Rectal smooth muscle tissue (tissue), 1 donor: ENCODE measurements at regions not wholly inside any gene's neighbourhood (a gene's known extent, or its start where the extent isn't known, plus 50 kb on each side); places are given as distances from the start of the nearest gene placed in this dataset.
"Not testable (repeated sequence)": the region's sequence is repeated elsewhere in the genome, so short reads cannot be mapped to it uniquely, and the experiment has no call there.

Experiments used
- H3K27ac ChIP-seq: one replicate; pipeline ENCODE4 v1.7.0; 2013; ENCODE audit warnings: low read depth, low read length, inconsistent platforms
- H3K27me3 ChIP-seq: one replicate; pipeline ENCODE4 v1.7.0; 2013; ENCODE audit warnings: low read length; ENCODE audit not compliant: control insufficient read depth, insufficient read depth
- H3K36me3 ChIP-seq: one replicate; pipeline ENCODE4 v1.7.0; 2013; ENCODE audit warnings: low read length; ENCODE audit not compliant: control insufficient read depth, insufficient read depth
- H3K4me1 ChIP-seq: one replicate; pipeline ENCODE4 v1.7.0; 2013; ENCODE audit warnings: low read length; ENCODE audit not compliant: control insufficient read depth, insufficient read depth
- H3K4me3 ChIP-seq: one replicate; pipeline ENCODE4 v1.7.0; 2013; ENCODE audit warnings: low read length
- H3K9ac ChIP-seq: one replicate; pipeline ENCODE4 v1.7.0; 2013; ENCODE audit warnings: low read length

DNA sequence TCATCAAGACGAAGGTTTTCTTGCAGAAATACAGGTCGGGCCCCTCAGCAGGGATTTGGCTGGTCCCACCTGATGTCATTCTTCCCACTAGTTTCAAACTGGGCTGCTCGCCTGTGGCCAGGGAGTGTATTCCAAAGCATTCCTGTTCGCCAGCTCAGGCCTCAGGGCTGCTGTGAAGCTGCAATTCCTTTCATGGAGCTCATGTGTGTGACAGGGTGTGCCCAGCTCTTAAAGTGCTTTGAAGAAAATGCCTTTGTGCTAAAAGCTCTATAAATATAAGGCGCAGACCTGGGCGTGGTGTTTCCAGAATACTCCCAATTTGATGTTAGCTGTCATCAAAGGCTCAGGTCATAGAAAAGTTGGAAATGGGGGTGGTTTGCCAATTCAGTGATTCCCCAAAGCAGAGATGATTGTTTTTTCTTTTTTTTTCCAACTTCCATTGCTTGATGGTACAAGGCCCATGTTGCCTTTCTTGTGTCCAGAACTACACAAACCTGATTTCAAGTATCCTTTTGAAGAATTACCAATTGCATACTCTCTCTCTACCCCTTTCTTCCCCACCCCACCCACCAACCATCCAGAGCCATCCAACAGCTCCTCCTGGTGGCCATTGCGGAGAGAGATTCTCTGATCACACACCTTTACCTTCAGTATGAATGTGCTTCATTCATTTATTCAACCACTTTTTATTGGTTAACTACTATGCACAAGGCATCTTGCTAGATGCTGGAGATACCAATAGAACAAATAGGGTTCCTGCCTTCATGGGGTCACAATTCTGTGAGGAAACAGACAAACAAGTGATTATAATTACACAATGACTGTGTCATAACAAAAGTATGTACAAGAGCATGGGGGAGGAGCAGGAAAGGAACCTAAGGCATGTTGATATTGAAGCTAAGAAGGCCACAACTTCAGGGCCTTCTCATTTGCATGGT, 297.3 kb upstream of the LYZL1 start:
- Histone ChIP-seq H3K9ac (no peak overlapping the region), H3K27me3 (no peaks in the 10 kb centered on the region), H3K4me1 (peaks cover 2% of the 10 kb centered on the region), H3K4me3 (no peak overlapping the region), H3K27ac (no peak overlapping the region), H3K36me3 (no peaks in the 10 kb centered on the region)

DNA sequence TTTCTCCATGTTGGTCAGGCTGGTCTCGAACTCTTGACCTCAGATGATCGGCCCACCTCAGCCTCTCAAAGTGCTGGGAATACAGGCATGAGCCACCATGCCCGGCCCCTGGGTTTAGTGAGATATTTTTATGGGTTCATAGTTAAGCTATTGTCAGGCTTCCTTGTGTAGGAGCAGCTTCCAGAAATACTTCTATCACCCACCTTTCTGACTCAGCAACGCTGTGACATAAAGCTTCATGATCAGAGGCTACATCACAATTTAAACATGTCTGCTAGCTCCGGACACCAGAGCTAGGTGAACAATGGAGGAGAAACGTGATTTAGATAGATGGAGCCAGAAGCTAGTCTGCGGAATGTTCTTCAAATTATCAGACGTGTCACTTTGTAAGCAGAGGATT, 295.8 kb upstream of the LYZL1 start:
- Histone ChIP-seq H3K4me3 (no peak overlapping the region), H3K9ac (no peak overlapping the region), H3K36me3 (no peaks in the 10 kb centered on the region), H3K27me3 (no peaks in the 10 kb centered on the region), H3K27ac (no peak overlapping the region), H3K4me1 (peaks cover 2% of the 10 kb centered on the region)

DNA sequence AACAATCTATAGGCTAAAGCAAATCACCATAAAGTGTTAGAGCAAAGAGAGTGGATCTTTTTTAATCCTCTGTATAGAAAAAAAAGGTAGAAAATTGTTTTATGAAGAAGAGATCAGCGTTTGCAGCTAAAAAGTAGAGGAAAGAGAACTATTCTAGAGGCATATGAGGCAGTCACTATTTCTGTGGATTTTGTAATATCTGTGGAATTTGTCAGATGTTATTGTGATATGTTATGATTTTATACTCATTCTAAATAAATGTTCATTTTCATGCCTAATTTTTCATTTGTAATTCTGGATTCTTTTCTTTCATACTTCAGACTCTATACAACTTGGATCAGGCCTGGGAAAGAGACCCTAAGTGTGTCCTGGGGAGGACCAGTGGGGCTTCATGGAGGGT, 295.0 kb upstream of the LYZL1 start:
- Histone ChIP-seq H3K9ac (no peak overlapping the region), H3K27ac (no peak overlapping the region), H3K4me3 (no peak overlapping the region), H3K4me1 (peaks cover 2% of the 10 kb centered on the region), H3K36me3 (no peaks in the 10 kb centered on the region), H3K27me3 (no peaks in the 10 kb centered on the region)

DNA sequence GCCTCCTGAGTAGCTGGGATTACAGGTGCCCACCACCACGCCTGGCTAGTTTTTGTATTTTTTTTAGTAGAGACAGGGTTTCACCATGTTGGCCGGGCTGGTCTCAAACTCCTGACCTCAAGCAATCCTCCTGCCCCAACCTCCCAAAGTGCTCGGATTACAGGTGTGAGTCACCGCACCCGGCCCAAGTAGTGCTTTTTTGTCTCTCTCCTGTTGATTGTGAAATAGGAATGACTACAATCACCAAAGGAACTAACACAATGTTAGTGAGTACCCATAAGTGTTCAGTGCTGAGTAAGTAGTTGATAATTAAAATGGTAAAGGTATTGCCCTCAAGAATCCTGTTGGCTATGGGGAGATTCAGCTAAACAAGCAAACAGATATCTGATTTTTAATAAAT, 294.1 kb upstream of the LYZL1 start:
- not testable (repeated sequence) for H3K9ac ChIP-seq, H3K36me3 ChIP-seq, H3K27ac ChIP-seq, H3K4me1 ChIP-seq, H3K4me3 ChIP-seq, H3K27me3 ChIP-seq

DNA sequence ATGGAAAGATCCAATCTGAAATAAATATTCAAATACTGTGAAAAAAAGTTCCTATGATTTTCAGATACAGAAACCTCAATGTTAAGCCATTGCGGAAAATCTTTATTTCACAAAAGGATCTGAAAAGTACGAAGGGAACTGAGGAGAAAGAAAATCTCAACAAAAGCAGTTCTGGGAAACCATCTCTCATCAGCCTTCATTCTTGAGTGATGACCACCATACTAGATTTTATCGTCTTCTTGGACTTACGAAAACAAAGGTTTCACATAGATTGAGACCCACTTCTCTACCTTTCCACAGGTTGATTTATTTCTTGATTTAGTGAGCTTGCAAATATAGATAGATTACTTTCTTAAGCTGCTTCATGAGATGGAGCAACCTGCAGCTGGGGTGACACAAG, 293.4 kb upstream of the LYZL1 start:
- Histone ChIP-seq H3K9ac (no peak overlapping the region), H3K27ac (no peak overlapping the region)

DNA sequence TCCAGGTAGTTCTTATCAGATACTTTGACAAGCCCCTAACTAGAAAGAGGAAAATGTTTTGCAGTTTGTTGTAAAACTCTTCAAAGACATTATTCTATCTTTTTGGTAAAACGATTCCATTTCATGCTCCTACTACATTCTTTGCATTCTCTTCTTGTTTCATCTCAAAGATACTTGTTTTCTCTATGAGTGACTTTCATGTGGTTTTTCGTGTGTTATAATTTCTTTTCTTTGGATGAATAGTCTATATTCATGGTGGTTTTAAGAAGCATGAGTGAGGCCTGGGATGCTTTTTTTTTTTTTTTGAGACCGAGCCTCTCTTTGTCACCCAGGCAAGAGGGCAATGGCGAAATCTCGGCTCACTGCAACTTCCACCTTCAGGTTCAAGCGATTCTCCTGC, 292.5 kb upstream of the LYZL1 start:
- Histone ChIP-seq H3K27ac (no peak overlapping the region), H3K9ac (no peak overlapping the region), H3K36me3 (no peaks in the 10 kb centered on the region), H3K4me1 (peaks cover 2% of the 10 kb centered on the region), H3K27me3 (no peaks in the 10 kb centered on the region), H3K4me3 (no peak overlapping the region)

More for the DNA sequence above, 293.4 kb upstream of the LYZL1 start:
- Histone ChIP-seq H3K4me3 (no peak overlapping the region), H3K27me3 (no peaks in the 10 kb centered on the region), H3K4me1 (peaks cover 2% of the 10 kb centered on the region), H3K36me3 (no peaks in the 10 kb centered on the region)

DNA sequence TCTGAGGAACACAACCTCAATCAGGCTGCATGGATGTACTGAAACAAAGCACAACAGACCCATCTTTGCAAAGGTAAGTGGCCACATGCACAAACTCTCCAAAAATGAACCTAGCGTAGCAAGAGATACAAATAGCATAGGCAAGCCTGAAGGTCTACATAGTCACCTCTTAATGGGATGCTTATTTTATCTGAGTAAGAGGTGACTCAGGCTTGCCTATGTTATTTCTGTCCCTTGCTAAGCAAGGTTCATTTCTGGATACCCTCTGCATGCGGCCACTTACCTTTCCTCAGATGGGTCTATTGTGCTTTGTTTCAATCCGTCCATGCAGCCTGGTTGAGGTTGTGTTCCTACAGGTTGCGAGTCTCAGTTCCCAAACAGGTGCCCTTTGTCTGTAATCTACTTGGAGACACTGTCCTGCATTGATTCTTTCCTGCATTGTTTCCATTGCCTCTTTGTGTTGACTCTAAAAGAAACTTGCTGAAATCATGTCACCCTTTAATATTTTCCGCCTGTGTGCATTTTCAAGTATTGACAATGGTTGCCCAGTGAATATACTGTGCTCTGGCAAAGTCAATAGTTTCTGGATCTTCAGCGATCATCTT, 291.8 kb upstream of the LYZL1 start:
- Histone ChIP-seq H3K27ac (no peak overlapping the region), H3K4me1 (no peaks in the 10 kb centered on the region), H3K4me3 (no peak overlapping the region), H3K36me3 (no peaks in the 10 kb centered on the region), H3K27me3 (no peaks in the 10 kb centered on the region), H3K9ac (no peak overlapping the region)

DNA sequence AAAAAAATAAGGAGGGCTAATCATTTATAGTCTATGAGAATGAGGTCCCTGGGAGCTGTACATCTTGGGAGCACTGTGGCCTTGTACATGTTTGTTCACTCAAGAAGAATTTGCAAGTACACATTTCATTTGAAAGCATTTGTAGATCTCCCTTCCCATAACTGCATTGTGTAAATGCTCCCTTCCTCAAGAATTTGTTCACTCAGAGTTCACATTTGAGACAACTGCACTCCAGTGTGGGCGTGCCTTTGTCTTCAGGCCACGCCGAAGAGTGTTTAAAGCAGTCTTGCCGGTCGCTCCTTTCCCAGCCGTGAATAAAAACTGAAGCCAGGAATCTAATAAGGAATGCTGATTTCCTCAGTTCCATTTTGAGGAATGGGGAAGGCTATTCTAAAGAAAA, 291.1 kb upstream of the LYZL1 start:
- Histone ChIP-seq H3K9ac (no peak overlapping the region), H3K4me3 (no peak overlapping the region), H3K36me3 (no peaks in the 10 kb centered on the region), H3K27ac (no peak overlapping the region), H3K27me3 (no peaks in the 10 kb centered on the region), H3K4me1 (no peaks in the 10 kb centered on the region)

DNA sequence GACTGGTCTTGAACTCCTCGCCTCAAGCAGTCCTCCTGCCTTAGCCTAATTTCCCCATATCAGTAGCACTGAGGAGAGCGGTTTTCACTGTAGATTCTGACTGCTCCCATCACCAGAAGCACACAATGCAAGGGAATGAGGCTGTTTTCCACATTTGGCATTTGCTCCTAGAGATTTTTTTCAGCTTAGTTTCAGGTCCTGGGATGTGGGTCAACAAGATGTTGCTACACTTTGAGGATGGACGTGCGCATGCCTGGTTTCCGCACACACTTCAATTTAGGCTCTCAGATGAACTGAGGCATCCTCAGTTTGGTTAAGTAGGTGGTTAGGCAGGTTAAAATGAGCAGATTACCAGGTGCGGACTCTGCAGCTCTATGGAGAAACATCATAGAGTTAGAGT, 287.1 kb upstream of the LYZL1 start:
- Histone ChIP-seq H3K27me3 (no peaks in the 10 kb centered on the region), H3K27ac (no peak overlapping the region)

DNA sequence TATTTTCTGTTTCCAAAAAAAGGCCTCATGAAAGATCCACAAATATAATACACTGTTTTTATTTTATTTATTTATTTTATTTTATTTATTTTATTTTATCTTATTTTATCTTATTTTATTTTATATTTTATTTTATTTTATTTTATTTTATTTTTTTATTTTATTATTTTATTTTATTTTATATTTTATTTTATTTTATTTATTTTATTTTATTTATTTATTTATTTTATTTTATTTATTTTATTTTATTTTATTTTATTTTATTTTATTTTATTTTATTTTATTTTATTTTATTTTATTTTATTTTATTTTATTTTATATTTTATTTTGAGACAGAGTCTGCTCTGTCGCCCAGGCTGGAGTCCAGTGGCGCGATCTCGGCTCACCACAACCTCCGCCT, 285.9 kb upstream of the LYZL1 start:
- H3K27me3 ChIP-seq, H3K27ac ChIP-seq, H3K4me3 ChIP-seq, H3K4me1 ChIP-seq, H3K36me3 ChIP-seq, H3K9ac ChIP-seq: not testable (repeated sequence)

More for the DNA sequence above, 287.1 kb upstream of the LYZL1 start:
- Histone ChIP-seq H3K4me3 (no peak overlapping the region), H3K4me1 (no peaks in the 10 kb centered on the region), H3K9ac (no peak overlapping the region), H3K36me3 (no peaks in the 10 kb centered on the region)

DNA sequence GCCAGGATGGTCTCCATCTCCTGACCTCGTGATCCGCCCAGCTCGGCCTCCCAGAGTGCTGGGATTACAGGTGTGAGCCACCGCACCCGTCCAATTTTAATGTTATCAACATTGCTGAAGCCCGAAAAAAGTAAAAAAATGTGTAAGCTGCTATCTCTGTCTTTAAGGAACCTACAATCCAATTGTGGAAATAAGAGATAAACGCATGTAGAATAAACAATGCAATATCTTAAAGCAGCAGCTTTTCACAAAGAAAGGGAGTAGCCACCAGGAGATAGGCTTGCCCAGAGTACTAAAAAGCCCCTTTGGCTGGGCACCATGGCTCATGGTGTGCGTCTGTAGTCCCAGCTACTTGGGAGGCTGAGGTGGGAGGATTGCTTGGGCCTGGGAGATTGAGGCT, 282.9 kb upstream of the LYZL1 start:
- H3K27me3 ChIP-seq, result no peaks in the 10 kb centered on the region
- no peaks in the 10 kb centered on the region for H3K36me3 ChIP-seq
- no peak overlapping the region for H3K27ac ChIP-seq
- no peaks in the 10 kb centered on the region for H3K4me1 ChIP-seq
- H3K4me3 ChIP-seq, result no peak overlapping the region
- H3K9ac ChIP-seq, result no peak overlapping the region

DNA sequence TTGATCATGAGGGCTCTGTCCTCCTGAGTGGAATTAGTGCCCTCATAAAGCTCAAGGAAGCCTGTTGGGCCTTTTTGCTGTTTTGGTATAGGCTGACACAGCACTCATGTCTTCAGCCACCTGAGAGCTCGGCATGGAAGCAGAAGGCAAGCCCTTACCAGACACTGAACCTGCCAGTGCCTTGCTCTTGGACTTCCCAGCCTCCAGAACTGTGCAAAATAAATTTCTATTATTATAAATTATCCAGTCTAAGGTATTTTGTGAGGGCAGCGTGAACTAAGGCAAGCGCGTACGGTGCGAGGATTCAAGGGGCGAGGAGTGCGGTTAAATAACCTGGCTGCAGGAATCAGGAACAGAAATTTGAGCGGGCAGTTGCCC, 281.5 kb upstream of the LYZL1 start:
- Histone ChIP-seq H3K36me3 (no peaks in the 10 kb centered on the region), H3K27ac (no peak overlapping the region), H3K4me1 (no peaks in the 10 kb centered on the region)

More for the DNA sequence above, 281.5 kb upstream of the LYZL1 start:
- Histone ChIP-seq H3K9ac (no peak overlapping the region), H3K4me3 (no peak overlapping the region), H3K27me3 (no peaks in the 10 kb centered on the region)
